CD14-positive monocyte (primary cell): ENCODE measurements at regions not wholly inside any gene's neighbourhood (a gene's known extent, or its start where the extent isn't known, plus 50 kb on each side); places are given as distances from the start of the nearest gene placed in this dataset.
"Not testable (repeated sequence)": the region's sequence is repeated elsewhere in the genome, so short reads cannot be mapped to it uniquely, and the experiment has no call there.

Source experiments
- DNase-seq, 3 donors: peaks; one replicate each; pipeline ENCODE4 v3.0.0-alpha.2; 2011 to 2022
- H2AFZ ChIP-seq: 2 replicates; pipeline ENCODE4 v1.6.0; 2012; ENCODE audit warnings: mild to moderate bottlenecking, low read depth, low read length, inconsistent platforms; ENCODE audit not compliant: insufficient read depth, poor library complexity, severe bottlenecking
- H3K27ac ChIP-seq, 2 donors: 1 replicate in 1 of 2; 2 replicates in 1 of 2; pipeline ENCODE4 v1.5.1; 2012 to 2013; ENCODE audit warnings: low read length in 2 of 2, control low read depth in 1 of 2, inconsistent platforms in 1 of 2, low read depth in 1 of 2, mild to moderate bottlenecking in 1 of 2
- H3K27me3 ChIP-seq, 2 donors: one replicate each; pipeline versions ENCODE4 v1.6.0 to v1.6.1; 2011 to 2013; ENCODE audit warnings: low read length in 2 of 2; ENCODE audit not compliant: control insufficient read depth in 2 of 2, insufficient read depth in 2 of 2
- H3K36me3 ChIP-seq, 2 donors: replicated peaks in 1 of 2; 1 replicate in 1 of 2; 2 replicates in 1 of 2; pipeline versions ENCODE4 v1.5.1 to v1.6.1; 2012 to 2013; ENCODE audit warnings: low read length in 2 of 2, control low read depth in 1 of 2, inconsistent platforms in 1 of 2, mild to moderate bottlenecking in 1 of 2; ENCODE audit not compliant: insufficient read depth in 2 of 2, control insufficient read depth in 1 of 2
- H3K4me1 ChIP-seq, 2 donors: 1 replicate in 1 of 2; 2 replicates in 1 of 2; pipeline versions ENCODE4 v1.5.1 to v1.6.1; 2012 to 2013; ENCODE audit warnings: low read length in 2 of 2, control low read depth in 1 of 2, inconsistent platforms in 1 of 2, mild to moderate bottlenecking in 1 of 2, moderate library complexity in 1 of 2; ENCODE audit not compliant: insufficient read depth in 2 of 2, control insufficient read depth in 1 of 2
- H3K4me2 ChIP-seq: replicated peaks from 2 replicates; pipeline ENCODE3; 2012; ENCODE audit warnings: low read length, moderate library complexity, mild to moderate bottlenecking; ENCODE audit not compliant: poor library complexity, severe bottlenecking; ENCODE audit errors: extremely low read depth
- H3K4me3 ChIP-seq, 3 experiments: fragments of 200-600 bp in 1 of 3; sonication (generic) in 1 of 3; replicated peaks in 1 of 3; 1 replicate in 2 of 3; 2 replicates in 1 of 3; pipeline ENCODE4 v1.5.1; 2011 to 2013; ENCODE audit warnings: low read length in 3 of 3, mild to moderate bottlenecking in 3 of 3, control low read depth in 2 of 3, low read depth in 2 of 3, inconsistent platforms in 1 of 3, moderate library complexity in 1 of 3
- H3K79me2 ChIP-seq: 2 replicates; pipeline ENCODE4 v1.6.0; 2012; ENCODE audit warnings: mild to moderate bottlenecking, control low read depth, inconsistent platforms, low read length, moderate library complexity; ENCODE audit not compliant: insufficient read depth
- H3K9ac ChIP-seq: 2 replicates; pipeline ENCODE4 v1.6.0; 2017; ENCODE audit warnings: low read length, mild to moderate bottlenecking; ENCODE audit not compliant: insufficient read depth, poor library complexity, severe bottlenecking
- H3K9me3 ChIP-seq, 2 donors: replicated peaks in 1 of 2; 1 replicate in 1 of 2; 2 replicates in 1 of 2; pipeline versions ENCODE4 v1.5.1 to v1.6.1; 2012 to 2013; ENCODE audit warnings: low read length in 2 of 2, control low read depth in 1 of 2; ENCODE audit not compliant: control insufficient read depth in 1 of 2, insufficient read depth in 1 of 2
- H4K20me1 ChIP-seq: 2 replicates; pipeline ENCODE4 v1.6.0; 2012; ENCODE audit warnings: mild to moderate bottlenecking, low read length, control low read depth, moderate library complexity; ENCODE audit not compliant: insufficient read depth
- H3K27ac Mint-ChIP-seq, 7 donors: one replicate each; pipeline ENCODE4 v1.8.0; 2020; ENCODE audit warnings: mild to moderate bottlenecking in 7 of 7, mixed read lengths in 7 of 7, moderate library complexity in 6 of 7, inconsistent platforms in 2 of 7
- H3K27me3 Mint-ChIP-seq, 3 donors: one replicate each; pipeline ENCODE4 v1.8.0; 2021 to 2022; ENCODE audit warnings: low read depth in 3 of 3, mild to moderate bottlenecking in 3 of 3, mixed read lengths in 3 of 3, moderate library complexity in 3 of 3, inconsistent platforms in 1 of 3
- H3K36me3 Mint-ChIP-seq, 2 donors: one replicate each; pipeline ENCODE4 v1.8.0; 2020; ENCODE audit warnings: mixed read lengths in 2 of 2, inconsistent platforms in 1 of 2, mild to moderate bottlenecking in 1 of 2
- H3K4me1 Mint-ChIP-seq: one replicate; pipeline ENCODE4 v1.8.0; 2020; ENCODE audit warnings: mild to moderate bottlenecking, mixed read lengths
- H3K4me3 Mint-ChIP-seq, 2 donors: one replicate each; pipeline ENCODE4 v1.8.0; 2020; ENCODE audit warnings: mild to moderate bottlenecking in 2 of 2, mixed read lengths in 2 of 2, moderate library complexity in 1 of 2
- H3K9me3 Mint-ChIP-seq, 7 donors: one replicate each; pipeline ENCODE4 v1.8.0; 2020 to 2022; ENCODE audit warnings: mixed read lengths in 7 of 7, mild to moderate bottlenecking in 6 of 7, moderate library complexity in 6 of 7, inconsistent platforms in 2 of 7
- WGBS: methylation state at CpG from one replicate; pipeline ENCODE4 v1.1.5; 2013; ENCODE audit warnings: missing lambda C conversion rate; ENCODE audit not compliant: insufficient coverage; 5-methylcytosine and 5-hydroxymethylcytosine counted together
- intact Hi-C, 2 donors: fragments of 100-400 bp; cut with micrococcal nuclease; formaldehyde crosslinking; loops; one replicate each; pipeline versions ENCODE4 v1.15.0 to v1.15.1; 2023
- TF ChIP-seq, protein P1 (sequence below): fragments of 200-600 bp; IDR thresholded peaks from one replicate; pipeline ENCODE4 v1.8.0; 2022; ENCODE audit warnings: antibody characterized with exemption, mild to moderate bottlenecking

DNA sequence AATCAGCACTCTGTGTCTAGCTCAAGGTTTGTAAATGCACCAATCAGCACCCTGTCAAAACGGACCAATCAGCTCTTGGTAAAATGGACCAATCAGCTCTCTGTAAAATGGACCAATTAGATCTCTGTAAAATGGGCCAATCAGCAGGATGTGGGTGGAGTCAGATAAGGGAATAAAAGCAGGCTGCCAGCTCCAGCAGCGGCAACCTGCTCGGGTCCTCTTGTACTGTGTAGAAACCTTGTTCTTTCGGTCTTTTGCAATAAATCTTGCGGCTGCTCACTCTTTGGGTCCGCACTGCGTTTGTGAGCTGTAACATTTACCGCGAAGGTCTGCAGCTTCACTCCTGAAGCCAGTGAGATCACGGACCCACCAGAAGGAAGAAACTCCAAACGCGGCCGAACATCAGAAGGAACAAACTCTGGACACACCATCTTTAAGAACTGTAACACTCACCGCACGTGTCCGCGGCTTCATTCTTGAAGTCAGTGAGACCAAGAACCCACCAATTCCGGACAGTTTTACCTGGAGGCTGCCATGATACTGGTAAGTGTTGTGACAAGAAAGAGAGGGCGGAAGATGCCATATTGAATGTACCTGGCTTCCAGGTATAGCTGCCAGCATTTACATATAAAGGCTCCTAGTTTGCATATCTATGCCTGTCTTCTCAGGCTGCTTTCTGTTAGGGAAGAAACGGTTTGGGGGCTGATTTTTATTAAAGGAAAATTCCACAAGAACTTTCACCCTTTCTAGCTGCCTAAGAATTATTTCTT lies 758.5 kb upstream of the CTNND2 start:
- WGBS, result 92% methylated on average over 10 of the region's 20 CpGs
- peaks cover 0 to 2% (median 0%) of the 10 kb centered on the region in 3 donors for H3K27me3 Mint-ChIP-seq
- peaks cover 36 to 38% of the 10 kb centered on the region in 2 donors for H3K9me3 ChIP-seq

DNA sequence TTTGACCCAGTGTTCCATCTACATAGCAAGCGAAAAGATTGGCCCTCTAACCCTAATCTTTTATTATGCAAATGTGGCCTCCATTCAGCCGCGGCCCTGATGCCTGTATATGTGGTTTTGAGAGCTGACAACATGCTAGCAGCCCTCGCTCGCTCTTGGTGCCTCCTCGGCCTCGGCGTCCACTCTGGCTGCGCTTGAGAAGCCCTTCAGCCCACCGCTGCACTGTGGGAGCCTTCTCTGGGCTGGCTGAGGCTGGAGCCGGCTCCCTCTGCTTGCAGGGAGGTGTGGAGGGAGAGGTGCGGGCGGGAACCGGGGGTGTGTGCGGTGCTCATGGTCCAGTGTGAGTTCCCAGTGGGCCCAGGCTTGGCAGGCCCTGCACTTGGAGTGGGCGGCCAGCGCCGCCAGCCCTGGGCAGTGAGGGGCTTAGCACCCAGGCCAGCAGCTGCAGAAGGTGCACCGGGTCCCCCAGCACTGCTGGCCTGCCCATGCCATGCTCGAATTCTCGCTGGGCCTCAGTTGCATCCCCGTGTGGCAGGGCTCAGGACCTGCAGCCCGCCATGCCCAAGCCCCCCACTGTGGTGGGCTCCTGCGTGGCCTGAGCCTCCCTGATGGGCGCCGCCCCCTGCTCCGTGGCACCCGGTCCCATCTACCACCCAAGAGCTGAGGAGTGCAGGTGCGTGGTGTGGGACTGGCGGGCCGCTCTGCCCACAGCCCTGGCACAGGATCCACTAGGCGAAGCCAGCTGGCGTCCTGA lies 757.5 kb upstream of the CTNND2 start:
- no peaks in the 10 kb centered on the region for H3K27me3 ChIP-seq
- no peak for DNase-seq
- H3K27ac ChIP-seq, result no peak overlapping the region
- no peak overlapping the region for H3K9ac ChIP-seq
- no peak overlapping the region for H3K4me2 ChIP-seq
- no peak overlapping the region for H3K4me3 Mint-ChIP-seq
- no peaks in the 10 kb centered on the region for H3K79me2 ChIP-seq
- 96% methylated on average over 14 of the region's 33 CpGs for WGBS
- peaks cover 34 to 38% of the 10 kb centered on the region in 2 donors for H3K9me3 ChIP-seq
- no peak overlapping the region for H3K4me3 ChIP-seq
- no peaks in the 10 kb centered on the region for H4K20me1 ChIP-seq
- H3K27me3 Mint-ChIP-seq, result peaks cover 0 to 2% (median 2%) of the 10 kb centered on the region in 3 donors
- intact Hi-C loops, result no loop called here
- no peaks in the 10 kb centered on the region for H3K4me1 Mint-ChIP-seq
- no peaks in the 10 kb centered on the region for H3K36me3 ChIP-seq
- no peaks in the 10 kb centered on the region for H3K4me1 ChIP-seq
- TF ChIP-seq, protein P1, sequence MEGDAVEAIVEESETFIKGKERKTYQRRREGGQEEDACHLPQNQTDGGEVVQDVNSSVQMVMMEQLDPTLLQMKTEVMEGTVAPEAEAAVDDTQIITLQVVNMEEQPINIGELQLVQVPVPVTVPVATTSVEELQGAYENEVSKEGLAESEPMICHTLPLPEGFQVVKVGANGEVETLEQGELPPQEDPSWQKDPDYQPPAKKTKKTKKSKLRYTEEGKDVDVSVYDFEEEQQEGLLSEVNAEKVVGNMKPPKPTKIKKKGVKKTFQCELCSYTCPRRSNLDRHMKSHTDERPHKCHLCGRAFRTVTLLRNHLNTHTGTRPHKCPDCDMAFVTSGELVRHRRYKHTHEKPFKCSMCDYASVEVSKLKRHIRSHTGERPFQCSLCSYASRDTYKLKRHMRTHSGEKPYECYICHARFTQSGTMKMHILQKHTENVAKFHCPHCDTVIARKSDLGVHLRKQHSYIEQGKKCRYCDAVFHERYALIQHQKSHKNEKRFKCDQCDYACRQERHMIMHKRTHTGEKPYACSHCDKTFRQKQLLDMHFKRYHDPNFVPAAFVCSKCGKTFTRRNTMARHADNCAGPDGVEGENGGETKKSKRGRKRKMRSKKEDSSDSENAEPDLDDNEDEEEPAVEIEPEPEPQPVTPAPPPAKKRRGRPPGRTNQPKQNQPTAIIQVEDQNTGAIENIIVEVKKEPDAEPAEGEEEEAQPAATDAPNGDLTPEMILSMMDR, result no peak
- no peaks in the 10 kb centered on the region for H3K36me3 Mint-ChIP-seq
- H3K9me3 Mint-ChIP-seq, result peaks cover 24 to 47% (median 38%) of the 10 kb centered on the region in 7 donors
- H3K27ac Mint-ChIP-seq, result no peak overlapping the region
- no peak overlapping the region for H2AFZ ChIP-seq

More for the DNA sequence above, 758.5 kb upstream of the CTNND2 start:
- Histone ChIP-seq H3K79me2 (no peaks in the 10 kb centered on the region), H3K9ac (no peak overlapping the region), H4K20me1 (no peaks in the 10 kb centered on the region), H3K36me3 (no peaks in the 10 kb centered on the region), H3K27ac (no peak overlapping the region), H2AFZ (no peak overlapping the region), H3K27me3 (no peaks in the 10 kb centered on the region), H3K4me1 (no peaks in the 10 kb centered on the region), H3K4me3 (no peak overlapping the region), H3K4me2 (no peak overlapping the region)
- no peak overlapping the region for H3K27ac Mint-ChIP-seq
- peaks cover 26 to 55% (median 42%) of the 10 kb centered on the region in 7 donors for H3K9me3 Mint-ChIP-seq
- no peak overlapping the region for H3K4me3 Mint-ChIP-seq
- DNase-seq, result no peak
- intact Hi-C loops, result no loop called here
- H3K36me3 Mint-ChIP-seq, result no peaks in the 10 kb centered on the region
- TF ChIP-seq, protein P1, result no peak
- no peaks in the 10 kb centered on the region for H3K4me1 Mint-ChIP-seq

GRCh38 chr5:12660279-12661107 lies 756.2 kb upstream of the CTNND2 start:
- H3K27ac ChIP-seq, H3K36me3 ChIP-seq, H3K4me1 ChIP-seq, H3K4me3 ChIP-seq, H3K79me2 ChIP-seq, H4K20me1 ChIP-seq, H3K36me3 Mint-ChIP-seq, intact Hi-C loops, H3K27me3 ChIP-seq, H2AFZ ChIP-seq, H3K4me3 Mint-ChIP-seq, DNase-seq, H3K4me1 Mint-ChIP-seq, H3K27me3 Mint-ChIP-seq, H3K4me2 ChIP-seq, H3K9ac ChIP-seq: not testable (repeated sequence)
- H3K27ac Mint-ChIP-seq, result peak overlapping the region in 2 of 7 donors; percentile 19 to 38
- H3K9me3 Mint-ChIP-seq, result peaks cover 21 to 40% (median 29%) of the 10 kb centered on the region in 7 donors
- WGBS, result 95% methylated on average over 10 of the region's 24 CpGs
- peaks cover 30 to 38% of the 10 kb centered on the region in 2 donors for H3K9me3 ChIP-seq
